ENCODE measurements at regions not wholly inside any gene's neighbourhood (a gene's known extent, or its start where the extent isn't known, plus 50 kb on each side); places are given as distances from the start of the nearest gene placed in this dataset.

- no peak for TF ChIP-seq CTCF (IDR thresholded peaks at IDR 0.05; ENCODE audit: insufficient read depth, low read length)
- no peak for TF ChIP-seq POLR2AphosphoS5 (IDR thresholded peaks at IDR 0.05; ENCODE audit: low read depth)
- TF ChIP-seq GABPA (IDR thresholded peaks at IDR 0.05; ENCODE audit: low read depth) = no peak
Measured at GRCh38 chr15:62498278-62498677, 333.2 kb upstream of the C2CD4B start.
